KMS-11 (cell line): ENCODE measurements at regions not wholly inside any gene's neighbourhood (a gene's known extent, or its start where the extent isn't known, plus 50 kb on each side); places are given as distances from the start of the nearest gene placed in this dataset.

Experiments
- H2AFZ ChIP-seq: fragments of 200-600 bp; sonication (generic); 2 replicates; pipeline ENCODE4 v1.6.1; 2016; ENCODE audit warnings: antibody characterized with exemption, mixed run types, low read depth
- H3K27ac ChIP-seq: fragments of 200-600 bp; sonication (generic); 2 replicates; pipeline ENCODE4 v1.6.1; 2016; ENCODE audit warnings: mild to moderate bottlenecking, mixed run types
- H3K27me3 ChIP-seq: fragments of 200-600 bp; sonication (generic); 2 replicates; pipeline ENCODE4 v1.6.1; 2017; ENCODE audit warnings: mild to moderate bottlenecking, low read depth, mixed run types, moderate library complexity; ENCODE audit not compliant: insufficient read depth
- H3K36me3 ChIP-seq: fragments of 200-600 bp; sonication (generic); 2 replicates; pipeline ENCODE4 v1.6.1; 2017; ENCODE audit warnings: mild to moderate bottlenecking, mixed run types; ENCODE audit not compliant: insufficient read depth
- H3K4me1 ChIP-seq: fragments of 200-600 bp; sonication (generic); 2 replicates; pipeline ENCODE4 v1.6.1; 2016; ENCODE audit warnings: mild to moderate bottlenecking, low read depth, mixed run types; ENCODE audit not compliant: poor library complexity, severe bottlenecking
- H3K4me2 ChIP-seq: fragments of 200-600 bp; sonication (generic); 2 replicates; pipeline ENCODE4 v1.7.0; 2016; ENCODE audit warnings: mild to moderate bottlenecking, mixed run types
- H3K4me3 ChIP-seq: fragments of 200-600 bp; sonication (generic); IDR thresholded peaks from 2 replicates; pipeline ENCODE4 v1.6.1; 2017; ENCODE audit warnings: low read depth, low read length, mixed read lengths; ENCODE audit not compliant: insufficient read depth
- H3K79me2 ChIP-seq: fragments of 200-600 bp; sonication (generic); 2 replicates; pipeline ENCODE4 v1.6.1; 2016; ENCODE audit warnings: low read depth, mixed run types; ENCODE audit not compliant: insufficient read depth
- H3K9ac ChIP-seq: fragments of 200-600 bp; sonication (generic); 2 replicates; pipeline ENCODE4 v1.6.1; 2016; ENCODE audit warnings: mild to moderate bottlenecking, mixed run types
- H4K20me1 ChIP-seq: fragments of 200-600 bp; sonication (generic); 2 replicates; pipeline ENCODE4 v1.6.1; 2016; ENCODE audit warnings: mild to moderate bottlenecking, mixed run types; ENCODE audit not compliant: insufficient read depth
- TF ChIP-seq, protein P1 (sequence below): fragments of 200-600 bp; sonication (generic); conservative IDR thresholded peaks from 2 replicates; pipeline ENCODE4 v1.6.1; 2017; ENCODE audit warnings: low read depth, mild to moderate bottlenecking, antibody characterized with exemption, low read length, moderate library complexity, mixed read lengths

DNA sequence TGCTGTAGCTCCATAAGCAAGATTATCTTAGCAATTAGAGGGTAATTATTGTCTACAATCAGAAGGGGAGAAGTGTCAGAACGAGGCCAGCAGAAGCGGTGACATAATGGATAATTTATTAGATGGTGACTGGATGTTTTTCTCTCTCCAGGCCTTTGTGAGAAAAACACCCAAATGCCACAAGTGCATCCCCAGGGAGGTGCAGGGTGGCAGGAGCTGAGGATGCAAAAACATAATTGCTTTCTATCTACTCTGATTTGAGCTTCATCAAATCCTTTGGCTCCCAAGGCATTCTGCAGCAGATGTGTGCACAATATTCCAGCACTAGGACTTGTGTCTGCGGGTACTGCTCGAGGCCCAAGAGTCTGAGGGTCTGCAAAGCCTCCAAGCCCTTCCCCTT lies 220.1 kb upstream of the SERP2 start:
- no peak overlapping the region for H3K4me2 ChIP-seq
- no peaks in the 10 kb centered on the region for H4K20me1 ChIP-seq
- no peak overlapping the region for H3K9ac ChIP-seq
- no peaks in the 10 kb centered on the region for H3K79me2 ChIP-seq
- TF ChIP-seq, protein P1, sequence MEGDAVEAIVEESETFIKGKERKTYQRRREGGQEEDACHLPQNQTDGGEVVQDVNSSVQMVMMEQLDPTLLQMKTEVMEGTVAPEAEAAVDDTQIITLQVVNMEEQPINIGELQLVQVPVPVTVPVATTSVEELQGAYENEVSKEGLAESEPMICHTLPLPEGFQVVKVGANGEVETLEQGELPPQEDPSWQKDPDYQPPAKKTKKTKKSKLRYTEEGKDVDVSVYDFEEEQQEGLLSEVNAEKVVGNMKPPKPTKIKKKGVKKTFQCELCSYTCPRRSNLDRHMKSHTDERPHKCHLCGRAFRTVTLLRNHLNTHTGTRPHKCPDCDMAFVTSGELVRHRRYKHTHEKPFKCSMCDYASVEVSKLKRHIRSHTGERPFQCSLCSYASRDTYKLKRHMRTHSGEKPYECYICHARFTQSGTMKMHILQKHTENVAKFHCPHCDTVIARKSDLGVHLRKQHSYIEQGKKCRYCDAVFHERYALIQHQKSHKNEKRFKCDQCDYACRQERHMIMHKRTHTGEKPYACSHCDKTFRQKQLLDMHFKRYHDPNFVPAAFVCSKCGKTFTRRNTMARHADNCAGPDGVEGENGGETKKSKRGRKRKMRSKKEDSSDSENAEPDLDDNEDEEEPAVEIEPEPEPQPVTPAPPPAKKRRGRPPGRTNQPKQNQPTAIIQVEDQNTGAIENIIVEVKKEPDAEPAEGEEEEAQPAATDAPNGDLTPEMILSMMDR, result no peak
- H3K4me1 ChIP-seq, result no peaks in the 10 kb centered on the region
- H3K27me3 ChIP-seq, result no peaks in the 10 kb centered on the region
- H3K36me3 ChIP-seq, result no peaks in the 10 kb centered on the region
- no peak overlapping the region for H2AFZ ChIP-seq
- H3K4me3 ChIP-seq, result no peak overlapping the region
- no peak overlapping the region for H3K27ac ChIP-seq

DNA sequence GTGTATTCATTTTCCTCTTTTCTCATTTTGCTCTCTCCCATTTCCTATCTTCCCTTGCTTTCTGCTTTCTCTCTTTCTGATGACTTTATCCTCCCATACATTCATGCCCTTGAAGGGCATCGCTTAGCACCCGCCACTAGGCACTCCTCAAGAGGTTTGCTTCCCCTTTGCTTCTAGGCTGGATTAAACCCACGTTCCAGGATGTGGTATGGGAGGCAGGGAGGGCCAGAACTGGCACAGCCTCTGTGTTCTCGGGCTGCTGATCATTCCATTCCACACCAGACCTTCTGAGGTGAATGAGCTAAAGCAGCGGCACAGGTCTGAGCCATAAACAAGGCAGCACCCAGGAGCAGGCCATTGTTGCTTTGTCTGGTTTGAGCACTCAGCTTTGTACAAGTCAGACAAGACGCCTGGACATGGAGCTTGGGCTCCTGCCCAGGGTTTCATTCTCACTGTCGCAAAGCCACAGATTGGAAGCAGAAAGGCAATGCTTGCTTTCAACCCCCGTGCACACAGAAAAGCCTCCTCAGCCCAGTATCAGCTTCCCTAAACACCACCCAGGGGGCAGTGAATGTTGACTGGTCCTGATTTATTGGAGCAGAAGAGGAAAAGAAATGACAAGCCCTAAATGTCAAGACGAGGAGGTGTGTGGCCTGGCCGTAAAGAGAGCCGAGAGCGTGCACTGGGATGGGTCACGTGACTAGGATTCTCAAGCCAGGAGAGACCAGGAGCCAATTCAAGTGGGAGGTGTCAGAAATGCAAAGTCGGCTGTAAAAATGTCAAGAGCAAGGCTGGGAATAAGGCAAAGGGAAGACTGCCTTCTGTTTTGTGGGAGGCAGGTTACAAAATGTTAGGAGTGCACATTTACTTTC lies 218.0 kb upstream of the SERP2 start:
- Histone ChIP-seq H3K9ac (no peak overlapping the region), H4K20me1 (no peaks in the 10 kb centered on the region), H3K79me2 (no peaks in the 10 kb centered on the region), H3K4me1 (no peaks in the 10 kb centered on the region), H3K27me3 (no peaks in the 10 kb centered on the region), H3K4me3 (no peak overlapping the region), H2AFZ (no peak overlapping the region), H3K36me3 (no peaks in the 10 kb centered on the region), H3K27ac (no peak overlapping the region), H3K4me2 (no peak overlapping the region)
- TF ChIP-seq, protein P1, result no peak

DNA sequence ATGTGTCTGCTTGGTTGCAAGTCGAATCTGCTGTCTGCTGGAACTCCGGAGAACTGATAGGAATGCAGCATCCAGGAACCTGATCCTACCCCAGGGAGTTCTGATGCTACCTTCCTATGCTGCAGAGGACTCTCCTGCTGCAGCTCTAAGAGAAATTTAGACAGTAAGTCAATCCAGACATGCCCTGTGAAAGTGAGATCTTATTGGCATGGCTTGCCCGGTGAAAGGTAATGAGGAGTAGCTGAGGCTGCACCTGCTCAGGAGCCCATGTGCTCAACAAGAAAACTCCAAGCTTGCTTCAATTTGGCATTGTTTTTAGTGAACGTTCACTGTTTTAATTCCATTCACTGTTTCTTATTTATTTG lies 217.3 kb upstream of the SERP2 start:
- Histone ChIP-seq H3K9ac (no peak overlapping the region), H3K4me2 (no peak overlapping the region), H3K27me3 (no peaks in the 10 kb centered on the region), H3K4me3 (no peak overlapping the region), H2AFZ (no peak overlapping the region), H3K36me3 (no peaks in the 10 kb centered on the region), H3K27ac (no peak overlapping the region), H3K4me1 (no peaks in the 10 kb centered on the region), H3K79me2 (no peaks in the 10 kb centered on the region), H4K20me1 (no peaks in the 10 kb centered on the region)
- TF ChIP-seq, protein P1, result no peak

DNA sequence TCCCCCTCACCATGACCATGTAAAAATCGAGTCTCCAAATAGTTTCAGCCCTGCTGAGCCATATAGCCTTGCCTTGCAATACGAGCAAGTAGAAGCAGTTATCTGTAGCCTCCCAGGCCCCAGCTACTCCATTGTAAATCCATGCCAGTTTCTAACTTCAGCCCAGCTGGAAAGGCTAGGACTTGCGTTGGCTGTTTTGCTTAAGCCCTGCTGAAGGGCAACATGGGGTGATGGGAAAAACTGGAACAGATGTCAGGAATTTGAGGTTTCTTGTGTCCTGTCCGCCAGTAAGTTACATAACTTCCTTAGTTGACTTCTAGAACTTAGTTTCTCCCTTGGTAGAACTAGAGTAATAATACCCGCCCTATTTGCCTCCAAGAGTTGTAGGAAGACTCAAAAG lies 216.0 kb upstream of the SERP2 start:
- Histone ChIP-seq H3K9ac (no peak overlapping the region), H3K27me3 (no peaks in the 10 kb centered on the region), H3K4me1 (no peaks in the 10 kb centered on the region), H3K4me2 (no peak overlapping the region), H3K79me2 (no peaks in the 10 kb centered on the region), H2AFZ (no peak overlapping the region), H4K20me1 (no peaks in the 10 kb centered on the region), H3K36me3 (no peaks in the 10 kb centered on the region), H3K4me3 (no peak overlapping the region), H3K27ac (no peak overlapping the region)
- TF ChIP-seq, protein P1, result no peak
